ENCODE measurements at regions not wholly inside any gene's neighbourhood (a gene's known extent, or its start where the extent isn't known, plus 50 kb on each side); places are given as distances from the start of the nearest gene placed in this dataset.

DNA sequence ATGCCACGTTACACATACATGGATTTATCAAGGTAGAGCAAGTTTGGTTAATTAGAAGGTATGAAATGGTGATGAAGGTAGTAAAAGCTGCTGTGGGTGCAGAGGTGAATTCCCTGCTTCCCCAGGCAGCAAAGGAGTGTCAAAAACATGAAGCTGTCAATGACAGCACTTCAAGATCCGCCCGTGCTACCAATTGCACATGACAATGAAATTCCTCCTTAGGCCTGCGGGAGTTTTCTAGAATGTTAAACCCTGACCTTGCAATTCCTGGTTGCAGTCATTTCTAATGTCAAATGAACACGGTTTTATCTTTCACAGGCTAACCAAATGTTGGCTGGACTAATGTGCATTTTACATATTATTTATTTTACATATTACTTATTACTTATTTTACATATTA is 67.7 kb upstream of the LSM14A start:
- DNase-seq (ENCODE audit: low read depth in 2 of 2), result no peak

DNA sequence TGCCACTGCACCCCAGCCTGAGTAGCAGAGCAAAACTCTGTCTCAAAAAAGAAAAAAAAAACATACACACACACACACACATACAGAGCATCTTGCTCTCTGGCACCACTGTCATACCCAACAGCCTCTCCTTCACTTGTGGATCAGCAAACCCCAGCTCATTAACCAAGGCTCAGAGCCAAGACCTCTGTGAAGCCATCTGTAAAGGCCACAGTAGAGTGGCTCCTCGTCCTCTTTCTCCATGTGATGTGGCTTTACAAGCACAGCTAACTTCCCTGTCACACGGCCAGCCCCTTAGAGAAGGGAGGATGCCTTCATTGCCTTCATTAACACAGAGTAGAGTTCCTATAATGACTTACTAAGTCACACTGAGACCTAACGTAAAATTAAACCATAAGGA is 62.7 kb upstream of the LSM14A start:
- DNase-seq (ENCODE audit: low read depth in 2 of 2), result no peak

DNA sequence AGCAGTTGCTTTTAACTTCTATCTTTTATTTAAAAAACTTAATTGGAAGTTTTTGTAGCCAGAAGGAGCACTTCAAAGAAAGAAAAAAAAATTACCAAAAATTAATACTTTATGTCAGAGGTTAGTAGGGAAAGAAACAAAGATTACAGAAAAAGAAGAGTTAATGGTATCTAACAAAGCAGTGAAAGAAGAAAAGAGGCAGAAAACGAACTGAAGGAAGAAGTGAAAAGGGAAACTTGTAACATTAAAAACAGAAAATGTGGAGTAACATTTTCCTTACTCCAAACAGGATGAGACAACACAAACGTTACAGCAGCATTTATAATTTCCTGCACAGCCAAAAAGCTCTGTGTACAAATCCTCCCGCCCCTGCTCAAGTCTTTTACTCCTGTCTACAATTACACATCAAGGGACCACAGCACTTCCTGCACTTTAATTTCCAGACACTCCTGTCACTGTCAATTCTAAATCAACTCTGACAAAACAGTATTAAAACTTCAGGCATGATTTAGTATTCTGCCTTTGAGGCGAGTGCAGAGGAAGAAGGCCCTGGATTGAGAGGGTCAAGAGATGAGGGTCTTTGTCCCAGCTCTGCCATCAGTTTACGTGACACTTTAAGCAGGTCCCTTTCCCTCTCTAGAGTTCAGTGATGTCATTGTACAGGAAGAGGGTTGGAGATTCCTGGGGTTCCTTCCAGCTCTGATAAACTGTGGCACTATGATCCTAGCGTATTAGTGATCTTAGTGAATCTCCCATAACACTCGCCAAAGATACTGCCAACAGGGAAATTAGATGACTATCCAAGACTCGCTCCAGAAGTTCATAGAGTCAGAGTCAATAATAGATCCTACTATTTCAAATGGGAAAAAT is 53.2 kb upstream of the LSM14A start:
- DNase-seq (ENCODE audit: low read depth in 2 of 2), result no peak

DNA sequence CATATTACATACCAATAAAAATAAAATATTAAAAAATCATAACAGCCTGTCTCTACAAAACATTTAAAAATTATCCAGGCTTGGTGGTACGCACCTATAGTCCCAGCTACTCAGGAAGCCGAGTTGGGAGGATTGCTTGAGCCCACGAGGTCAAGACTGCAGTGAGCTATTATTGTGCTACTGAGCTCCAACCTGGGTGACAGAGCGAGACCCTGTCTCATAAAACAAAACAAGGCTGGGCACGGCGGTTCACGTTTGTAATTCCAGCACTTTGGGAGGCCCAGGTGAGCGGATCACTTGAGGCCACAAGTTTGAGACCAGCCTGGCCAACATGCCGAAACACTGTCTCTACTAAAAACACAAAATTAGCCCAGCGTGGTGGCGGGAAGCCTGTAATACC is 52.2 kb upstream of the LSM14A start:
- DNase-seq (ENCODE audit: low read depth in 2 of 2), result no peak

DNA sequence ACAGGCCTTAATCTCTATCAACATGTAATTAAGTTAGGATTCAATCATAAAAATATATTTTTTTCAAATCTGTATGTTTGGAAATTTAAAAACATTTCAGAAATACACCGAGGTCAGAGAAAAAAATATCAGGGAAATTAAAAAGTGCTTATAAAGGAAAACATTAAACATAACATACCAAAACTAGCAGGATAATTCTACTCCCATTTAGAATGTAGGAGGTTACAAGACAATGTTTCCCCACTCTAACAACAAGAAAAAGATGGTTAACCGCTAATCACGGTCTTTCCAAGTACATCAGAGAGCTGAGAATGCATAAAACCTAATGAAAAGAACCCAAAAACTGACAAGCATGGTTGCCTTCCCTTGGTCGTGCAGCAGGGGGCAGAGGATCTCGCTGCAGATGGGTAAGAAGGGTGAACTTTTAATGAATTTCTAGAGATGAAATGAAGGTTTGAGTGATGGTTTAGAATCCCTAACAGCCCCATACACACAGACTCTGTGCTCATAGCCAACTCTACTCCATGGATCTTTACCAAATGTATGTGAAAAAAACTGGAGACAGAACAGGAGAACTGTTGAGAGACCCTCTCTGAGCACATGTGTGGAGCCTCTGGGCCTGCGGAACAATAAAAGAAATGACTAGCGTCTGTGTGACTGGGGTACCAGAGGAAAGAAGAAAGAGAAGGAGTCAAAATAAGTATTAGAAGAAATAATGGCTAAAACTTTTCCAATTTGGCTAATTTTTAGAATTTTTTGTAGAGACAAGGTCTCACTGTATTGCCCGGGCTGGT is 51.3 kb upstream of the LSM14A start:
- DNase-seq (ENCODE audit: low read depth in 2 of 2), result peak; percentile 34 to 60
